Daoy (cell line): ENCODE measurements at regions not wholly inside any gene's neighbourhood (a gene's known extent, or its start where the extent isn't known, plus 50 kb on each side); places are given as distances from the start of the nearest gene placed in this dataset.

ENCODE experiments used
- DNase-seq: peaks from one replicate; pipeline ENCODE4 v3.0.0-alpha.2; 2015; ENCODE audit warnings: low read depth

DNA sequence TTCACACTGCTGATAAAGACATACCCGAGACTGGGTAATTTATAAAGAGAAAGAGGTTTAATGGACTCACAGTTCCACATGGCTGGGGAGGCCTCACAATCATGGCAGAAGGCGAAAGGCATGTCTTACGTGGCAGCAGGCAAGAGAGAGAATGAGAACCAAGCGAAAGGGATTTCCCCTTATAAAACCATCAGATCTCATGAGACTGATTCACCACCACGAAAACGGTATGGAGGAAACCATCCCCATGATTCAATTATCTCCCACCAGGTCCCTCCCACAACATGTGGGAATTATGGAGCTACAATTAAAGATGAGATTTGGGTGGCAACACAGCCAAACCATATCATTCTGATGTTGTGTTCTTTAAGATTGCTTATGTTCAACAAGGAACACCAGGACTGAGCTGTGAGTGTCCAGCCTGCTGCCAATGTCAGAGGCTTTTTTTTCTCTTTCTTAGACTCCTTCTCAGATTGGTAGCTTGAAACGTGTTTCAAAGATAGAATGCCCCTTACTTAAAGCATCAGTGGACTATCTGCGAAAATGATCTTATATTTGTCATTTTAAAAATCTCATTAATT is 124.1 kb upstream of the TWIST2 start:
- DNase-seq: peak; percentile 39

DNA sequence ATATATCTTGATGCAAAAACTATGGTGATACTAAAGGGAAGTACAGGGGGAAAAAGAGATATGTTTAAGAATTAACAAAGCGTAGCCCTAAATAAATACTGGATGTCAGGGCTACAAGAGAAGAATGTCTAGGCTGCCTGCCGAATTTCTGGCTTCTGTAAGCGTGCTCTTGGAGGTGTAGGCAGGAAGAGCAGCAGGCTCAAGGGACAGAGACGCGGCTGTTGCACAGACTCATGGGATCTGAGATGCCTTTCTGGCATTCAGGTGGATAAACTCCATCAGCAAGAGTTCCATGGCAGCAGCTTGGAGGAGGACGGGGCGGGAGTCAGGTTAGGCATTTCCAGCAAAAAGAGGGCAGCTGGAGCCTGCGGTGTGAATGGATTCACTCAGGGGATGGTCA is 123.2 kb upstream of the TWIST2 start:
- no peak for DNase-seq

DNA sequence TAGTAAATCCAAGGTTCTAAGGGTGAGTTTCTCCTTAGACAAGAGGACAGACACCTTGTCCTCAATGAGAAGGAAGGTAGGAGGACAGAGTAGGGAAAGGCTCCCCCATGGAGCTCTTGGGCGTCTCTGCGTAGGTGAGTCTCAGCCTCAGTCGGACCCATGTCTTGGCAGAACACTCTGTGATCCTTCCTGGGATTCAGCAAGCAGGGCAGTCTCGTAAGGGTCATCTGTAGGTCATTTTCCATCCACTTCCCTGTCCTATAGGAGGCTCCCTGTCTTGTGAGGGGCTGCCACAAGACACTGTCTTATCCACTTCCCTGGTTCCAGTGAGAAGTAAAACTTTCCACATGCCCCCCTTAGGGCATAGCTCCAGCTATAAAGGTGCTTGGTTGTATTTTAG is 122.6 kb upstream of the TWIST2 start:
- no peak for DNase-seq

DNA sequence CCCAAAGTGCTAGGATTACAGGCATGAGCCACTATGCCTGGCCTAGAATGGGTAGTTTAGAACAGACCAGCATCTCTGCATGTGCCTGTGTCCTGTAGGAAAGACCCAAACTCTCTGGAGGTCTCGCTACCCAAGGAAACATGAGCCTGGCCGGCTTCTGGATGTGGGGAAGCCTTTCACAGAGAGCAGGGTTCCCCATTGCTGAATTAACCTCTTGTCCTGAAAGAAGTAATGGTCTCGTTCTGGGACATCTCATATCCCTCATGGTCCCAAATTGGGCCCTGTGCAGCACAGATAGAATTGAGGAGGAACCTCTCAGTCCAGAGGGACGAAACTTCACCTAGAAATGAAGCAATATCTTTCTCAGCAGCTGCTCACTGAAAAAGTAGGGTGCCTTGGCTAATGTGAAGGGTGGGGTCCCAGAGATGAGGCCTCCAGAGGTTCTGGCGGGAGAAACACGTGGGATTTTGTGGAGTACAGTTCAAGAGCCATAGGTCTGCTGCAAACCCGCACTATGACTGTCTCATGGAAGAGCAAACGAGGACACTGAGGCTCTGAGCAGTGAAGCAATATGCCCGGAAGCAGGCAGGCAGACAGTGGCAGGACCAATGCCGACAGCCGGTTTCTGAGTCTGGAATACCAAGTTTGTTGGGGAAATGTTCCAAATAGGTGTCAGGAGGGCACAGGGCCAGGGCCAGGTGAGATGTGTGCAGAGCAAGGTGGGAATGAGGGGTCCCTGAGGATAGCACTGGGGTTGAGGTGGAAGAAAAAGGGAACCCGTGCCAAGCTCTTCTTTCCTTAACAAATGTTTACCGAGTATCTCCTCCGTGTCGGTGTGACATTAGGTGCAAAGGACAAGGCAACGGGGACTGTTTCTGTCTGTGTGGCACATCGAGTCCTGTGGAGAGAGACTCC is 121.0 kb upstream of the TWIST2 start:
- DNase-seq: no peak

DNA sequence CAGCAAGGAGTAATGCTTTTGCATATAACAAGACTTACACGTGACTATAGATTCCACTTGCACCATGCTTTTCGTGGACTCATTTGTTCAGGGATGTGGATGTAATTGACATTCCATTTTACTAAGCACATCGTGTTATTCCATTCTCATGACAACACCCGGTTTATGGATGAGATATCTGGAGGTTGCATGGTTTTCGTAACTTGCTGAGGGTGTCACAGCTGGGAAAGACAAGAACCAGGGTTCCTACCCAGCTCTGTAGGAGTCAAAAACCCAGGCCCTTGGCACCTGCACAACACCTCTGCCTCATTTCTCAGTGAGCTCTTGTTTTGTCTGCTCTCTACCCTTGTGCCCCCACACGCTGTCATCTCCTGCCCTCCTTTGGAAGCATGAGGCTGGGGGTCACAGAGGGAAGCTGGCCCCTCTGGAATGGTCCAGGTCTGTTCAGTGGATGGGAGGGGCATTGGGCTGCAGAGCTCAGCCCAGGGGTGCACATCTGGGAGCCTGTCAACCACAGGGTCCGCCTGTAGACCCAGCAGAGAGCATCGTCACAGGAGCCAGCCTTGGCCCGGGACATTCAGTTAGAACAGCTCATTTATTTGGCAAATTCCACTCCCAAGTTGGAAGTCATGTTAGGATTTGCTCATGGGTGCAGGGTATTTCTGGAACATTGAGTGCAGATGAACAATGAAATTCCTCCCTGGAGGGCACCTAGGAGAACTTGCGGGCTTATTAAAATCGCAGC is 120.1 kb upstream of the TWIST2 start:
- no peak for DNase-seq

DNA sequence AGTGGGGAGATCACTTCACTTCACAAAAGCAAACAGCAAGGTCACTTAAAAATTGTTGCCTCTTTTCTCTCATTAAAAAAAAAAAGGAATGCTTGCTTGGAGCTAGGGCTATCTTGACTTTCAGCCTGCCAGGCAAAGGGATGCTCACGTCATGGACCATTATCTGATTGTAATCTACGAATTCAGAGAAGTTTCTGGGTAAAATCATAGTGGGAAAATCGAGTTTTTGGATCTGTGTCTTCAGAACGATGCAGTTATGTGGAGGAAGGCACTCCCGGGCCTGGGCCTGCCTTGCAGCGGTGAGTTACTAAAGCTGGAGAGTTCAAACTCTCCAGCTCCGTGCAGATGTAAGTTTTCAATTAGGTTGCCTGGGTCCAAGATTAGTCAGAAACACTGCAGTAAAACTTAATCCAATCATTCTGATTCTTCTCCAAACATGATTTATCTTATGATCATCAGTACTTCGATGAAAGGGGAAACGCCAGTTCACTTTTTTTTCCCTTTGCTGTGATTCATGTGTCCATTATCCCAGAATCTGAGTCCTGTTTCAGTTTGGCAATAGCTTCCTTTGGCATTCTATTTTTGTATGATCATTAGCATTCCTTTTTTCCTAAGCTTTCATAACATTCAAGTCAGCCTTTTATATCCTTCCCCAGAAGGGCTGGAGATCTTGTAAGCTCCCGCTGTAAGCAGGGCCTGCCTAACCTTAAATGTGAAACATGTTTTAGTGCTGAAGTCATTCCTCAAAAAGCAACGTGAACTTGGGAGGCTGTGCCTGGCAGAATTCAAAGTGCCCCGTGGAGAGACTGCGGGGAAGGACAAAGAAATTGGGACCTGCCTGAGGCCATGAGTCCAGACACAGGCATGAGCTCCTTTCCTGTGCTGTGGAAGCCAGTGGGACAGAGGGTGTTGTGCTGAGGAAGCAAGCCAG is 119.3 kb upstream of the TWIST2 start:
- DNase-seq: no peak

DNA sequence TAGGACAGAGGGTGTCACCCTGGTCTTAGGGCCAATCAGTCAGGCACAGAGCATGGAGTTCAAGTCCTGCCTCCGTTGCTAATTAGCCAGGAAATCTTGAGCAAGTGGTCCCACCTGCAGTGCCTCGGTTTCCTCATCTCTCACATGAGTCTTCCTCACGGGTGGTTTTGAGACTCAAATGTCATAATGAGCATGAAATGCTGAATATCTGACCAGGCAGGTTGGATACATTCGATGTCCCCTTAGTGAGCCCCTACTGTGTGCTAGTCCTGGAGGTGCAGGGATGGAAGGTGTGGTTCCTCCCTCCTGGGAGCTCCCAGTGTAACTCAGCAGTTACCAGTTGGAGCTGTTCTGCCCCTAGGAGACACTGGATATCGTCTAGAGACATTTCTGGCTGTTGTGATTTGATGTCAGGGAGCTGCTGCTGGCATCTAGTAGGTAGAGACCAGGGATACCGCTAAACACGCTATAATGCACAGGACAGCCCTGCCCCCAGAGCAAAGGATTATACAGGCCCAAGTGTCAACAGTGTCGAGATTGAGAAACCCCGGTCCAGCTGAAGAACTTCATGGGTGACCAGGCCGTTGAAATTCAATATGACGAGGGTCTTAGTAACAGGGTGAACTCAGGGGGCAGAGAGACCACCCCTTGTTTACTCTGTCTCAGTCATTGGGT is 118.5 kb upstream of the TWIST2 start:
- no peak for DNase-seq

DNA sequence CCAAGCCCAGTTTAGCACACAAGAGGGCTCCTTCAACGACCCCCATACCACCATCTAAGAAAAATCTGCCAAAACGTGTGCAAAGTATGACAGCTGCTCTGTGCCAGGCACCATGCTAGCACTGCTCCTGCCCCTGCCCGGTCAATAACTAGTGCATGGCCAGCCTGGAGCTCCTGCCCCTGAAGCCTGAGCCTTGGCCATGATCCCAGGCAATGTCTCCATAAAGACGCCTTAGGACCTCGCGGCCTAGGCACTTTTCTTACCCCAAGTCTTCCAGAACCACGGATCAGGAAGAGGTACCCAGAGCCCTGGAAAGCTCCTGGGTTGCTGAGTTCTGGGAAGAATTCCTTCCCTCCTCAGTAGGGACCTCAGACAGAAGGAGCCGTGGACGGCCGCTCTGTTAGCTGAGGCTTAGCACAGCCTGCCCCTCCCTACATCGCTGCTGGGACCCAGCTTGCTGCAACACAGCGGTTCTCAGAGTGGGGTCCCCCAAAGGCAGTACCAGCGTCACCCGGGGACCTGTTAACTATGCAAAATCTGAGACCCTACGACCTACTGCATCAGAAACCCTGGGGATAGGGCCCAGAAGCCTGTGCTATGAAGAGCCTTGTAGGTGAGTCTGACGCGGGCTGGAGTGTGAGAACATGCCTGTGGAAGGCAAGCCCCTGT is 117.8 kb upstream of the TWIST2 start:
- DNase-seq: no peak

DNA sequence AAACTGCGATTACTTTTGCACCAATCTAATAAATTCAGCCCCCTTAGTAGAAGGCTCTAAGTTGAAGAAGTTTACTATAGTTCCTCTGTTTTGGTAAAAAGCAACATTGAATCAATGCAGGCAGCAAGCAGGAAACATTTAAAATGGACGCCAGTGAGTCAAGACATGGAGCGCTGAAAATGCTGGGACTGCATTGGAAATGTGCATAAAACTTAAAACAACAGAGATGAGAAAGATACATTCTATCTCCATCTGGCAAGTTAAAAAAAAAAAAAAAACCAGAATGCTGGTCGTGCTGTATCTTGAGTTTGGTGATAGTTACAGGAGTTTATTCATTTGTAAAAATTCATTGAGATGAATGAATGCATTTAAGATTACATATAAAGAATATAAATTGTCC is 117.0 kb upstream of the TWIST2 start:
- DNase-seq: no peak

DNA sequence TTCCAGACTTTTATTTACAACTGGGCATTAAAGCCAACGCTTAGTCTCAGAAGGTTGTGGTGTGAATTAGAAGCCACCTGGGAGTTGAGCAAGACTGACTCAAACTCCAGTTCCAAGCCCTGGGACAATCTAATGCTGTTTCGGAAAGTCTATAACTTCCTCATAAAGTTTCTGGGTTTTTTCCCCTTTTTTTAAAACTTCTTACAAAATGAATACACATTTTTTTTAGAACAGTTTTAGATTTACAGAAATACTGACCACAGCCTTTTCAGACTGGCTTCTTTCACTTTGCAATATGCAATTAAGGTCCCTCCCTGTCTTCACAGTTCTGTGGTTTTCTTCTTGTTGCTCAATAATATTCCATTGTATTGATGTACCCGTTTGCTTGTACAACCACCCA is 115.9 kb upstream of the TWIST2 start:
- no peak for DNase-seq

DNA sequence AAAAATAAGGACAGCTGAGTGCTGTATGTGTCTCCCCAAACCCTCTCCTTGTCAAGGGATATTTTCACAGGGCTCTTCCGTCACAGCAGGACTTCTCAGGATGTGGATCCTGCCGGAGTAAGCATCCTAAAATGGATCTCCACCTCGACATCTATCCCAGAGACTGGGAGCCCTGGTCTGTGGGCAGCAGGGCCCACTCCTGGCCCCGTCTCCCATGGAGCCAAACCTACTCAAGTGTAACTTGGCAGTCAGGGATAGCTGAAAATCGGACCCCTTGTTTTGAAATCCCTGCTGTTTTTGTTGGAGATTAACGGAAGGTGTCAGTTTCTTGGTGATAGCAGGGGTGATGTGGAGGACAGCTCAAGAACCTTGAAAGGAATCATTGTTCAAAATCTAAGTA is 109.0 kb upstream of the TWIST2 start:
- no peak for DNase-seq

DNA sequence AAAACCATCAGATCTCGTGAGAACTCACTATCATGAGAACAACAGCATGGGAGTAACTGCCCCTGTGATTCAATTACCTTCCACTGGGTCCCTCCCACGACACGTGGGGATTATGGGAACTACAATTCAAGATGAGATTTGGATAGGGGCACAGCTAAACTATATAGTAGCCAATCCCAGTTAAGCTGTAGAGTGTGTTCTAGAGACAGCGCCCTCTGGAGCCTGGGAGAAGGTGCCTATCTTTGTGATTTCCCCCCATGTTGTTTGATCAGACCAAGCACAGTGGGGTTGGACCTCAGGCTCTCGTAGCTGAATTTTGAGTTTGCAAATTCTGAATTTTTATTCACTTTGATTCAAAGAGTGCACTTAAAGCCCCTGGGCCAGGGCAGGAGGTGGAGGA is 108.2 kb upstream of the TWIST2 start:
- no peak for DNase-seq

DNA sequence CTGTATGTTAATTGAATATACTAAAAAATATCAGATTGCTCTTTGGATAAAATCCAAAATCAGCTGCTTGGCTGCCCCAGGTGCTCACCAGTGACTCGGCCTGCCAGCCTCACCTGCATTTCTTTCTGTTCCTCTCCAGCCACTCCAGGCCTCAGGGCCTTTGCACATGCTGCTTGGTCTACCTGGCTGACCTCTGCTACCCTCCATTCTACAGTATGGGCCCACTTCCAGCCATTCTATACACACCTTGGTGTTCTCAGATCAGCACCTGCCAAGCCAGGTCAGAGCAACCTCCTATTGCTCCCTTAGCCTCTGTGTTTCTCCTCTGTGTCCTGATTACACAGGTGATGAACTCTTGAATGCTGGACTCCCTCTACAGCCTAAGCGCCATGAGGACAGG is 106.6 kb upstream of the TWIST2 start:
- DNase-seq: no peak

DNA sequence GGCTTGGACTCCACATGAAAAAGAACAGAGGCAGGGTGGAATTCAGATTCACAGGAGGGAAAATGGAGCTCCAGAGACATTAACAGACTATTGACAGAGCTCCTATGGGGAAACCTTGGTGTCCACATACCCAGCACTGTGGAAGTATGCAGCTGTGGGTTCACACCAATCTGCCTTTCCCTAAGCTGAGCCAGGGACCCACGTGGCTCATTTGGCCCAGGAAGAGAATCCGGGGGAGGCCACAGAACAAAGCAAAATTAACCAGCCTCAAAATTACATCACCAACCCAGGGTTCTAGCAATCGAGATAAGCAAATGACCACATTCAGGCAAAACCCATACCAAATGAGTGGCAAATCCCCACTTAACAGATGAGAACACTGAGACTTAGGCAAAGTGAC is 105.8 kb upstream of the TWIST2 start:
- DNase-seq: no peak

DNA sequence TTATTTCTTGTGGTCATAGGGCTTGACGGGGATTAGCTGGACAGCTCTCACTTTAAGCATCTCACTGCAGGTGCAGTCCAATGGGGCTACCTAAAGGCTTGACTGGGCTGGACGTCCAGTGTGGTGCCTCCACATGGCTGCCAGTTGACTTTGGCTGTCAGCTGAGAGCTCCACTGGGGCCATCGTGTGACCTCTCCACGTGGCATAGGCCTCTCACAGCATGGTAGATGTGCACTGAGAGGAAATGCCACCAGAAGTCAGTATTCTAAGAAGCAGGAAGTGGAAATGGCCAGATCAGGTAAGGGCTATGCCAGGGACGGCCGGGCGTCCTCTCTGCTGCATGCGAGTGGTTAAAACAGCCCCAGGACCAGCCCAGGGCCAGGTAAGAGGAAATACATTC is 105.2 kb upstream of the TWIST2 start:
- DNase-seq: no peak

DNA sequence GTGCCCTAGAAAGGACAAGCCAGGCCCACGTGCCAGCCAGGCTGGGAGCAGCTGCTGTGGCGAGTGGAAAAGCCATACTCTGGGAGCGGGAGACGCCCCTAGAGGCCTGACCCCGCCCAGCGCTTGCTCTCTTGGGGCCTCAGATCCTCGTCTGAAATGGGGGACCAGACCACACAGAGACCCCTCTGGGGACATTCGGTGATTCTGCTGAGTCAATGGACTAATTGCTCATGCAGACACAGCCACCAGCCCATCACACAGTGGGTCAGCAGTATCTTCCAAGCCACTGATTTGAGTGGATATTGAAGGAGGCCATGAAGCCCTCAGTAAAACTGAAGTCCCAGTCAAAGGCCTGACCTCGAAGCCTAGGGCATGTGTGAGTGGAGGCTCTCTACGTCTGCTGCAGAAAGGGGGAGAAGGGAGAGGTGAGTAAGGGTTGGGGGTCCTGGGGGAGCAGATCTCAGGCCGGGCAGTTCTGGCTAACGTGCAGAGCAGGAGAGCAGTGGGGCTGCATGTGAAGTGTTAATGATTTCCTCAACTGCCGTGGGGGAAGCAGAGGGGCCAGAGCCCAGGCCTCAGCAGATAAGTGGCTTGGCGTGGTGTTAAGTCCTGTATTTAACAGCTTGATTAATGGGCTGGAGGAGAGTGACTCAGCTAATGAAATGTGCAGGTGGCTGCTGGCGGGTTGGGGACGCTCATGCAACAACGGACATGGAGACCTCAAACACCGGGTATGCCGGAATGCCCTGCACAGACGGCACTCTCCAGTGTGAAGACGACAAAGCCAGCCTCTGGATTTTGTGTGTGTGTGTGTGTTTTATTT is 104.4 kb upstream of the TWIST2 start:
- no peak for DNase-seq

DNA sequence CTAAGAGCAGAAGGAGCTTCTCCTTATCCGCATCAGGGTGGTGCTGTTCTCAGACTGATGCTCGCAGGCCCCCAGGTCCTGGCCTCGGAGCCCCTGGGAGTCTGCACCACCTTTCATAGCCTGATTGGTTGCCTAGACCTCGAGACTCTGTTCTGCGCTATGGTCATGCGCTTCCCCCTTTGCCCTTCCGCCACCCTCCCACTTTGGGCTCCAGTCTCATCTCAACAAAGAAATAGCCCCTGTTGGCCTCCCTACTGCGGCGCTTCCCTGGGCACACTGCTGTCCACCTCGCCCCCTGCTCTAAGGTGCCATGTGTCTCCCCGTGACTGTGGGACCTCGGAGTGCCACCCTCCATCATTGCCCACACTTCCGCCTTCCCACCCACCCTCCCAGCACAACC is 102.9 kb upstream of the TWIST2 start:
- no peak for DNase-seq

DNA sequence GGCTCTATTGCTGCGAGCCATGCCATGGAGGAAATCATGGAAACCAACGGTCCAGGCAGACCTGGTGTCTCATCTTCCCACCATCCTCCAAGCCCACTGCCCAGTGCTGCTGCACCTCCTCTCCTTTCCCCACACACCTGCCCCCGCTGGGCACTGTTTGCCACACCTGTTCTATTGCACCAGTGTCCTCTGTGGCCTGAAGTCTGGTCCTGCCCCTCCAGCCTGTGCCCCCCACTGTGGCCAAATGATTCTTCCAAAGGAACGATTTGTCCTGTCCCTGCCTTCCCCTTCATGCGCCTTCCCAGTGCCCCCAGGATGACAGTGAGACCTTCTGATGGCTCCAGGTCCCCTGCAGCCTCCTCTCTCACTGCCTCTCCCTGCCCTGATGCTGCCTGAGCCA is 101.9 kb upstream of the TWIST2 start:
- no peak for DNase-seq

DNA sequence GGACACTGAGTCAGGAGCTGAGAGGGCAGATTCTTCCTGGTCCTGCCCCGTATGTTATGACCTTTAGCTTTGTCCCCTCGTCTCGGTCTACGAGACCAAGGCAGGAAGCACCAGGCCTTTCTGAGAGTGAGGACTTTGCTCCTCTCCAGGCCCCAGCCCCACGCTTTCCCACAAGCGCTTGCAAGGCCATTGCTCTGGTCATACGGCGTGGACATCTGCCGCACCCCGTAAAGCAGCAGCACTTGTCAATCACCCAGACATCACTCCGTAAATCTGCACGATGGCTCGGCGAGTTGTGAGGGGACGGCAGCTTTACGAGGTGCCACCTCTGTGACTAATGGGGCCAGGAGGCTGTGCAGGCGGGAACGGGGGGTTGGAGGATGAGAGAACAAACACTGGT is 100.8 kb upstream of the TWIST2 start:
- DNase-seq: no peak

DNA sequence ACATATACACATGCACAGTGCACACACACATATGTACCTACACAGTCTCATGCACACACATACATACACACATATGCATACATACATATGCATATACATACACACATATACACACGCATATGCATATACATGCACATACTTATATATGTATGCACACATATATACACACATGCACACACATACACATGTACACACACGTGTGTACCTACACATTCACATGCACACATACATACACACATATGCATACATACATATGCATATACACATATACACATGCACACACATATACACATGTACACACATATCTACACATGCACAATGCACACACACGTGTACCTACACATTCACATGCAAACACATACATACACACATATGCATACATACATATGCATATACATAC is 100.3 kb upstream of the TWIST2 start:
- no peak for DNase-seq
